ENCODE measurements at regions not wholly inside any gene's neighbourhood (a gene's known extent, or its start where the extent isn't known, plus 50 kb on each side); places are given as distances from the start of the nearest gene placed in this dataset.

DNA sequence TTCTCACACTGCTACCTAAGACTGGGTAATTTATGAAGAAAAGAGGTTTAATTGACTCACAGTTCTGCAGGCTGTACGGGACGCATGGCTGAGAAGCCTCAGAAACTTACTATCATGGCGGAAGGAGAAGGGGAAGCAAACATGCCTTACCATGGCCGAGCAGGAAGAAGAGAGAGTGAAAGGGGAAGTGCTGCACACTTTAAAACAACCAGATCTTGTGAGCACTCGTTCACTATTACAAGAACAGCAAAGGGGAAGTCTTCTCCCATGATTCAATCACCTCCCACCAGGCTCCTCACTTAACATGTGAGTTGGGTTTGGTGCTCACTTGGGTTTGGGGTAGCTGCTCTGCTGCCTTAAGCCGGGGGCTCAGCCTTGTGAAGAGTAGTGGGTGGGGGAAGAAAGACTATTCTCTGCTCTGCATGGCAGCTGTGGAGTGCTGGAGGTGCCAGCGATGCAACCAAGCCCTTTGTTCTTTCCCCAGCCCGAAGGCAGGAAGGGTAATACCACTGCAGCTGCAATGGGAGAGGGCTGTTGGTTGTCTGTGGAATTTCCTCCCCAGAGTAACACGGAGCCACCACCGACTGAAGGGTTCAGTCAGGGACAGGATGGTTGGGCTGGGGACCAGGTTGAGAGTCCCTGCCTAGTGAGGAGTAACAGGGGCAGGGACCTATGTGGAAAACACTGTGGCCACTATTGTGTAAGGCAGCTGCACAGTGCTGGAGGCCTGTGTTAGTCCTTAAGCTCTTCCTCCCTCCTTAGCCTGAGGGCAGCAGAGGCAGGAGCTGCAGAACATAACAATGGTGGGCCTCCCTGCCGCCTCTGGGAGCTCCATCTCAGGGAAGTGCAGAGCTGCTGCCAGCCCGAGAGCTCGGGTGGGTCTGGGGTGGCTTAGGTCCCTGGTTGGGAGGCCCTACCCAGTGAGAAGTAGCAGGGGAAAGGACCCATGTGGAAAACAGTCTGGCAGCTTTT lies 1262.5 kb downstream of the EFNB2 start:
- intact Hi-C loops (cut with micrococcal nuclease): no loop called here
- Histone ChIP-seq H3K4me1 (ENCODE audit: control insufficient read depth in 1 of 2, insufficient read depth in 2 of 2, low read length in 2 of 2) (no peaks in the 10 kb centered on the region), H3K79me2 (ENCODE audit: insufficient read depth, low read length) (no peaks in the 10 kb centered on the region), H3K36me3 (ENCODE audit: control insufficient read depth in 1 of 2, insufficient read depth in 2 of 2, low read length in 2 of 2) (no peaks in the 10 kb centered on the region), H3K9me3 (ENCODE audit: control insufficient read depth in 1 of 2, insufficient read depth in 1 of 2, low read depth in 1 of 2, low read length in 2 of 2) (no peaks in the 10 kb centered on the region), H3K9me2 (ENCODE audit: insufficient read depth) (no peaks in the 10 kb centered on the region), H3K4me3 (replicated peaks in 1 of 2; ENCODE audit: low read depth in 1 of 2, low read length in 2 of 2) (no peak overlapping the region), H3K9ac (ENCODE audit: low read length) (no peak overlapping the region), H3K27ac (ENCODE audit: low read depth, low read length) (no peak overlapping the region), H2AFZ (ENCODE audit: low read depth, low read length, poor library complexity, severe bottlenecking) (no peak overlapping the region), H3K27me3 (ENCODE audit: insufficient read depth, low read length) (no peaks in the 10 kb centered on the region), H4K20me1 (ENCODE audit: insufficient read depth) (no peaks in the 10 kb centered on the region), H3K4me2 (ENCODE audit: low read length) (no peak overlapping the region)
- RAD21 ChIA-PET (ENCODE audit: low non-redundant PET in 1 of 2, low total read pairs in 2 of 2, uncharacterized antibody in 2 of 2, unreplicated experiment in 2 of 2): no interaction called here
- POLR2A ChIA-PET: no interaction called here
- ATAC-seq (no peak), DNase-seq (ENCODE audit: low read depth, low spot score) (no peak)
- CTCF ChIA-PET: no interaction called here
- no peak for TF ChIP-seq FOSL1 (IDR thresholded peaks at IDR 0.05; ENCODE audit: low read depth)
- TF ChIP-seq POLR2AphosphoS5 (IDR thresholded peaks at IDR 0.05; ENCODE audit: low read depth, low read length): no peak
- TF ChIP-seq EZH2phosphoT487 (IDR thresholded peaks at IDR 0.05; ENCODE audit: borderline replicate concordance): no peak
- TF ChIP-seq, protein P1, sequence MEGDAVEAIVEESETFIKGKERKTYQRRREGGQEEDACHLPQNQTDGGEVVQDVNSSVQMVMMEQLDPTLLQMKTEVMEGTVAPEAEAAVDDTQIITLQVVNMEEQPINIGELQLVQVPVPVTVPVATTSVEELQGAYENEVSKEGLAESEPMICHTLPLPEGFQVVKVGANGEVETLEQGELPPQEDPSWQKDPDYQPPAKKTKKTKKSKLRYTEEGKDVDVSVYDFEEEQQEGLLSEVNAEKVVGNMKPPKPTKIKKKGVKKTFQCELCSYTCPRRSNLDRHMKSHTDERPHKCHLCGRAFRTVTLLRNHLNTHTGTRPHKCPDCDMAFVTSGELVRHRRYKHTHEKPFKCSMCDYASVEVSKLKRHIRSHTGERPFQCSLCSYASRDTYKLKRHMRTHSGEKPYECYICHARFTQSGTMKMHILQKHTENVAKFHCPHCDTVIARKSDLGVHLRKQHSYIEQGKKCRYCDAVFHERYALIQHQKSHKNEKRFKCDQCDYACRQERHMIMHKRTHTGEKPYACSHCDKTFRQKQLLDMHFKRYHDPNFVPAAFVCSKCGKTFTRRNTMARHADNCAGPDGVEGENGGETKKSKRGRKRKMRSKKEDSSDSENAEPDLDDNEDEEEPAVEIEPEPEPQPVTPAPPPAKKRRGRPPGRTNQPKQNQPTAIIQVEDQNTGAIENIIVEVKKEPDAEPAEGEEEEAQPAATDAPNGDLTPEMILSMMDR (IDR thresholded peaks at IDR 0.05 in 2 of 3, conservative IDR thresholded peaks at IDR 0.05 in 1 of 3; ENCODE audit: borderline replicate concordance in 1 of 3, insufficient read depth in 1 of 3, low read depth in 2 of 3, low read length in 2 of 3): no peak
- no TSS peak for BruUV-seq (replicated peaks)

DNA sequence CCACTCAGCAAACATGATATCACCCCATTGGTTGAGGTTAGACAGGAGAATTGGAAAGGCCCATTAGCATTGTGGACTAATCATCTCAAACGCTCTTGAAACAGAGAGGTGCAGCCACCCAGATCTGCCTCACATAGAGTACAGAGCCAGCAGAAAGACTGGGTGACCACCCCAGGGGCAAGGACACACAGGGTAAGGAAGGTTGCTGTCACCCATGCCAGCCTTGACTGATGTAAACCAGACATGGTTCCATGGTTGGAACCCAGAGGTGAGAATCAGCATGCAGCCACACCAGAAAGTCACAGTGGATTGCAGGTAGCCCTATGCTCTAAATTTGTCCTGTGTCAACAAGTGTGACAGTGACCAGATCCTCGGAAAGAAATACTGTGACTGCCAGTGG lies 1268.8 kb downstream of the EFNB2 start:
- H3K79me2 ChIP-seq (ENCODE audit: insufficient read depth, low read length): no peaks in the 10 kb centered on the region
- no peaks in the 10 kb centered on the region for H3K36me3 ChIP-seq (ENCODE audit: control insufficient read depth in 1 of 2, insufficient read depth in 2 of 2, low read length in 2 of 2)
- H3K4me2 ChIP-seq (ENCODE audit: low read length): no peak overlapping the region
- no peak overlapping the region for H3K9ac ChIP-seq (ENCODE audit: low read length)
- H3K4me3 ChIP-seq (replicated peaks in 1 of 2; ENCODE audit: low read depth in 1 of 2, low read length in 2 of 2): no peak overlapping the region
- H3K27ac ChIP-seq (ENCODE audit: low read depth, low read length): no peak overlapping the region
- H3K27me3 ChIP-seq (ENCODE audit: insufficient read depth, low read length): no peaks in the 10 kb centered on the region
- H2AFZ ChIP-seq (ENCODE audit: low read depth, low read length, poor library complexity, severe bottlenecking): no peak overlapping the region
- BruUV-seq (replicated peaks): no TSS peak
- POLR2A ChIA-PET: no interaction called here
- no peaks in the 10 kb centered on the region for H3K4me1 ChIP-seq (ENCODE audit: control insufficient read depth in 1 of 2, insufficient read depth in 2 of 2, low read length in 2 of 2)
- H3K9me2 ChIP-seq (ENCODE audit: insufficient read depth): no peaks in the 10 kb centered on the region
- ATAC-seq (no peak), DNase-seq (ENCODE audit: low read depth, low spot score) (no peak)
- CTCF ChIA-PET: no interaction called here
- H4K20me1 ChIP-seq (ENCODE audit: insufficient read depth): no peaks in the 10 kb centered on the region
- TF ChIP-seq EGR1 (IDR thresholded peaks at IDR 0.05; ENCODE audit: low read depth) (no peak), SP1 (IDR thresholded peaks at IDR 0.05; ENCODE audit: low read depth) (no peak)
- intact Hi-C loops (cut with micrococcal nuclease): no loop called here
- no peaks in the 10 kb centered on the region for H3K9me3 ChIP-seq (ENCODE audit: control insufficient read depth in 1 of 2, insufficient read depth in 1 of 2, low read depth in 1 of 2, low read length in 2 of 2)
- RAD21 ChIA-PET (ENCODE audit: low non-redundant PET in 1 of 2, low total read pairs in 2 of 2, uncharacterized antibody in 2 of 2, unreplicated experiment in 2 of 2): no interaction called here

Measured in HCT116 (cell line).